Neural cell (in vitro differentiated cells): ENCODE measurements at regions not wholly inside any gene's neighbourhood (a gene's known extent, or its start where the extent isn't known, plus 50 kb on each side); places are given as distances from the start of the nearest gene placed in this dataset.

Source experiments
- H2AFZ ChIP-seq: fragments of 200-600, 300-800 bp; sonication (generic), shearing (Covaris generic); 2 replicates; pipeline ENCODE4 v1.6.0; 2014; ENCODE audit warnings: low read depth, mild to moderate bottlenecking, antibody characterized with exemption, low read length, moderate library complexity
- H3F3A ChIP-seq: fragments of 200-600 bp; shearing (Covaris generic); 2 replicates; pipeline ENCODE4 v1.6.1; 2016; ENCODE audit warnings: mild to moderate bottlenecking, moderate library complexity, mixed read lengths, antibody characterized with exemption, low read length; ENCODE audit not compliant: insufficient read depth, poor library complexity, severe bottlenecking
- H3K27ac ChIP-seq: fragments of 200-600, 300-800 bp; sonication (generic), shearing (Covaris generic); 2 replicates; pipeline ENCODE4 v1.5.1; 2014; ENCODE audit warnings: mild to moderate bottlenecking, low read length, moderate library complexity
- H3K27me3 ChIP-seq: fragments of 300-800, 200-600 bp; sonication (generic), shearing (Covaris generic); 2 replicates; pipeline ENCODE4 v1.6.0; 2014; ENCODE audit warnings: mild to moderate bottlenecking, low read depth, low read length, moderate library complexity; ENCODE audit not compliant: insufficient read depth
- H3K36me3 ChIP-seq: fragments of 300-800, 200-600 bp; sonication (generic), shearing (Covaris generic); 2 replicates; pipeline ENCODE4 v1.5.1; 2014; ENCODE audit warnings: mild to moderate bottlenecking, antibody characterized with exemption, low read length, moderate library complexity; ENCODE audit not compliant: insufficient read depth
- H3K4me2 ChIP-seq: fragments of 300-800, 200-600 bp; sonication (generic), shearing (Covaris generic); 2 replicates; pipeline ENCODE4 v1.6.0; 2014; ENCODE audit warnings: mild to moderate bottlenecking, low read length
- H3K4me3 ChIP-seq: fragments of 300-800, 200-600 bp; sonication (generic), shearing (Covaris generic); 2 replicates; pipeline ENCODE4 v1.5.1; 2014; ENCODE audit warnings: mild to moderate bottlenecking, low read length, moderate library complexity
- H3K79me2 ChIP-seq: fragments of 200-600 bp; shearing (Covaris generic); replicated peaks from 2 replicates; pipeline ENCODE4 v1.6.0; 2014; ENCODE audit warnings: mild to moderate bottlenecking, low read length, moderate library complexity; ENCODE audit not compliant: insufficient read depth
- H3K9ac ChIP-seq: fragments of 300-800, 200-600 bp; sonication (generic), shearing (Covaris generic); 2 replicates; pipeline ENCODE4 v1.6.1; 2016; ENCODE audit warnings: mild to moderate bottlenecking, low read length, mixed read lengths
- H3K9me2 ChIP-seq: fragments of 200-600 bp; shearing (Covaris generic); 2 replicates; pipeline ENCODE4 v1.6.1; 2016; ENCODE audit warnings: mild to moderate bottlenecking, low read length, mixed read lengths; ENCODE audit not compliant: insufficient read depth
- H3K9me3 ChIP-seq: fragments of 200-600, 300-800 bp; sonication (generic), shearing (Covaris generic); 2 replicates; pipeline ENCODE4 v1.6.1; 2016; ENCODE audit warnings: mild to moderate bottlenecking, mixed run types, low read length, moderate library complexity, mixed read lengths
- H4K20me1 ChIP-seq: fragments of 200-600 bp; shearing (Covaris generic); 2 replicates; pipeline ENCODE4 v1.6.1; 2016; ENCODE audit warnings: mild to moderate bottlenecking, mixed run types; ENCODE audit not compliant: insufficient read depth
- CTCF ChIP-seq: fragments of 450-650 bp; IDR thresholded peaks from 2 replicates; pipeline ENCODE4 v1.5.1; 2014; ENCODE audit warnings: antibody characterized with exemption, mild to moderate bottlenecking, moderate library complexity; ENCODE audit not compliant: poor library complexity, severe bottlenecking
- EP300 ChIP-seq: fragments of 450-650 bp; conservative IDR thresholded peaks from 2 replicates; pipeline ENCODE4 v1.6.1; 2014; ENCODE audit warnings: antibody characterized with exemption, mild to moderate bottlenecking, moderate library complexity; ENCODE audit not compliant: poor library complexity, severe bottlenecking
- EZH2 ChIP-seq: fragments of 200-600, 300-800 bp; shearing (Covaris generic), sonication (generic); IDR thresholded peaks from 2 replicates; pipeline ENCODE4 v1.6.1; 2014; ENCODE audit warnings: antibody characterized with exemption, low read length, borderline replicate concordance, mild to moderate bottlenecking; ENCODE audit not compliant: insufficient read depth, poor library complexity, severe bottlenecking
- MXI1 ChIP-seq: fragments of 450-650 bp; conservative IDR thresholded peaks from 2 replicates; pipeline ENCODE4 v1.6.1; 2014; ENCODE audit warnings: antibody characterized with exemption, mild to moderate bottlenecking; ENCODE audit not compliant: poor library complexity, severe bottlenecking
- POLR2AphosphoS5 ChIP-seq: IDR thresholded peaks from 2 replicates; pipeline ENCODE4 v1.6.1; 2012
- RAD21 ChIP-seq: fragments of 450-650 bp; conservative IDR thresholded peaks from 2 replicates; pipeline ENCODE4 v1.6.1; 2014; ENCODE audit warnings: antibody characterized with exemption, mild to moderate bottlenecking, moderate library complexity
- SMC3 ChIP-seq: fragments of 450-650 bp; conservative IDR thresholded peaks from 2 replicates; pipeline ENCODE4 v1.6.1; 2014; ENCODE audit warnings: antibody characterized with exemption, mild to moderate bottlenecking, moderate library complexity; ENCODE audit not compliant: poor library complexity
- TAF1 ChIP-seq: IDR thresholded peaks from 2 replicates; pipeline ENCODE4 v1.6.1; 2012; ENCODE audit warnings: low read depth
- TF ChIP-seq, protein P1 (sequence below): IDR thresholded peaks from 2 replicates; pipeline ENCODE4 v1.6.1; 2012; ENCODE audit warnings: borderline replicate concordance

DNA sequence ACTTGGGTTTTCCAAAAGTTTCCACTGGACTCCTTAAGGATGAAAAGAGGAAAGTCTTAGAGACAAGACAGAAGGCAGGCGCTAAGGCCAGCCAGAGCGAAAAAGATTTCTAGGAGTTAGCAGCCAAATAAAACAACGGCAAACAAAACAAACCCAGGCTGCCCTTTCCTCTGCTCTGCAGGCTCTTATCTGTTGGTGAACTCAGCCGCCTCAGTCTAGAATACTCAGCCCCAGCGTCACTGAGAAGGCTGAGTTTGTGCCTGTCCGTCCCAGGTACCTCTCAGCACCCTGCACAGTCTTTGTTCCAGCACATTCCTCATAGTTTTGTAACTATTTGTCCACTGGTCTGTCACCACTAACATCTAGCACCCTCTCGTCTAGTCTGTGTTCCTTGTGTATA is 75.6 kb upstream of the FAM9C start:
- Histone ChIP-seq H3K9me2 (no peaks in the 10 kb centered on the region), H3K9me3 (no peaks in the 10 kb centered on the region), H3K4me2 (no peak overlapping the region), H3K27ac (no peak overlapping the region), H3K4me3 (no peak overlapping the region), H3K36me3 (no peaks in the 10 kb centered on the region), H3K27me3 (no peaks in the 10 kb centered on the region), H2AFZ (no peak overlapping the region), H3K9ac (no peak overlapping the region), H4K20me1 (no peaks in the 10 kb centered on the region), H3K79me2 (no peaks in the 10 kb centered on the region), H3F3A (no peaks in the 10 kb centered on the region)
- TF ChIP-seq CTCF = no peak

DNA sequence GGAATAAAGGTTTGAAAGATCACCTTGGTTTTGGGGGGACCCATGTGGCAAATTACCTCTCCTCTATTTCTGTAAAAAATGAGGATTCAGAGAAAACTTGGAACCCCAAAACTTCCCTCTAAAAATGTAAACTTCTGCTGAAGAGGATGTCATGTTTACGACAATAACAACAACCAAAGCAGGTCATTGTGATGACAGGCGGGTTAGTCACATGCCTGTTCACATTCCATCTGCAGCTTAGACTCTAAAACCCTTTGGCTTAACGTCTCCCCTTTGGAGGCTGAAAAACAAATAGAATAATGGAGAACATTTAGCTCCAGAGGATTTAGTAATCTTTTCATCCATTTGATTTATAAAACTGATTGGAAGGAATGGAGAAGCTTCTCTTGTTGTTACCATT is 75.0 kb upstream of the FAM9C start:
- Histone ChIP-seq H3K9me3 (no peaks in the 10 kb centered on the region), H3F3A (no peaks in the 10 kb centered on the region), H3K9ac (no peak overlapping the region), H3K79me2 (no peaks in the 10 kb centered on the region), H3K9me2 (no peaks in the 10 kb centered on the region), H3K27me3 (no peaks in the 10 kb centered on the region), H4K20me1 (no peaks in the 10 kb centered on the region), H3K27ac (no peak overlapping the region), H2AFZ (no peak overlapping the region), H3K4me2 (no peak overlapping the region), H3K4me3 (no peak overlapping the region), H3K36me3 (no peaks in the 10 kb centered on the region)
- no peak for TF ChIP-seq MXI1
- no peak for TF ChIP-seq RAD21
- TF ChIP-seq EZH2 = no peak
- TF ChIP-seq TAF1 = no peak
- TF ChIP-seq POLR2AphosphoS5 = no peak
- no peak for TF ChIP-seq CTCF
- TF ChIP-seq EP300 = no peak
- TF ChIP-seq, protein P1, sequence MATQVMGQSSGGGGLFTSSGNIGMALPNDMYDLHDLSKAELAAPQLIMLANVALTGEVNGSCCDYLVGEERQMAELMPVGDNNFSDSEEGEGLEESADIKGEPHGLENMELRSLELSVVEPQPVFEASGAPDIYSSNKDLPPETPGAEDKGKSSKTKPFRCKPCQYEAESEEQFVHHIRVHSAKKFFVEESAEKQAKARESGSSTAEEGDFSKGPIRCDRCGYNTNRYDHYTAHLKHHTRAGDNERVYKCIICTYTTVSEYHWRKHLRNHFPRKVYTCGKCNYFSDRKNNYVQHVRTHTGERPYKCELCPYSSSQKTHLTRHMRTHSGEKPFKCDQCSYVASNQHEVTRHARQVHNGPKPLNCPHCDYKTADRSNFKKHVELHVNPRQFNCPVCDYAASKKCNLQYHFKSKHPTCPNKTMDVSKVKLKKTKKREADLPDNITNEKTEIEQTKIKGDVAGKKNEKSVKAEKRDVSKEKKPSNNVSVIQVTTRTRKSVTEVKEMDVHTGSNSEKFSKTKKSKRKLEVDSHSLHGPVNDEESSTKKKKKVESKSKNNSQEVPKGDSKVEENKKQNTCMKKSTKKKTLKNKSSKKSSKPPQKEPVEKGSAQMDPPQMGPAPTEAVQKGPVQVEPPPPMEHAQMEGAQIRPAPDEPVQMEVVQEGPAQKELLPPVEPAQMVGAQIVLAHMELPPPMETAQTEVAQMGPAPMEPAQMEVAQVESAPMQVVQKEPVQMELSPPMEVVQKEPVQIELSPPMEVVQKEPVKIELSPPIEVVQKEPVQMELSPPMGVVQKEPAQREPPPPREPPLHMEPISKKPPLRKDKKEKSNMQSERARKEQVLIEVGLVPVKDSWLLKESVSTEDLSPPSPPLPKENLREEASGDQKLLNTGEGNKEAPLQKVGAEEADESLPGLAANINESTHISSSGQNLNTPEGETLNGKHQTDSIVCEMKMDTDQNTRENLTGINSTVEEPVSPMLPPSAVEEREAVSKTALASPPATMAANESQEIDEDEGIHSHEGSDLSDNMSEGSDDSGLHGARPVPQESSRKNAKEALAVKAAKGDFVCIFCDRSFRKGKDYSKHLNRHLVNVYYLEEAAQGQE = no peak
- no peak for TF ChIP-seq SMC3
